22Rv1 (cell line): ENCODE measurements at regions not wholly inside any gene's neighbourhood (a gene's known extent, or its start where the extent isn't known, plus 50 kb on each side); places are given as distances from the start of the nearest gene placed in this dataset.

ENCODE experiments used
- CTCF ChIP-seq: fragments of 450-650 bp; IDR thresholded peaks from 2 replicates; pipeline ENCODE4 v1.5.1; 2017; ENCODE audit warnings: mild to moderate bottlenecking
- ZFX ChIP-seq: fragments of 450-650 bp; IDR thresholded peaks from 2 replicates; pipeline ENCODE4 v1.6.1; 2017; ENCODE audit warnings: antibody characterized with exemption, borderline replicate concordance

GRCh38 chr10:28849821-28850220, 172.5 kb downstream of the BAMBI start:
- TF ChIP-seq CTCF (no peak), ZFX (no peak)
